HuH-7 (cell line): ENCODE measurements at regions not wholly inside any gene's neighbourhood (a gene's known extent, or its start where the extent isn't known, plus 50 kb on each side); places are given as distances from the start of the nearest gene placed in this dataset.
"Not testable (repeated sequence)": the region's sequence is repeated elsewhere in the genome, so short reads cannot be mapped to it uniquely, and the experiment has no call there.

Experiments
- DNase-seq: peaks from one replicate; pipeline ENCODE4 v3.0.0; 2011; ENCODE audit warnings: low spot score

GRCh38 chr15:53126144-53126543 lies 336.0 kb upstream of the ONECUT1 start:
- DNase-seq: no peak

GRCh38 chr15:53122818-53123217 lies 332.7 kb upstream of the ONECUT1 start:
- no peak for DNase-seq

GRCh38 chr15:53116915-53117314 lies 326.8 kb upstream of the ONECUT1 start:
- DNase-seq: not testable (repeated sequence)

- DNase-seq: no peak
Measured at GRCh38 chr15:53116169-53116568, 326.0 kb upstream of the ONECUT1 start.

- no peak for DNase-seq
Measured at GRCh38 chr15:53115563-53115962, 325.4 kb upstream of the ONECUT1 start.

GRCh38 chr15:53114960-53115359 lies 324.8 kb upstream of the ONECUT1 start:
- peak; percentile 28 for DNase-seq

- no peak for DNase-seq
Measured at GRCh38 chr15:53110999-53111398, 320.9 kb upstream of the ONECUT1 start.

GRCh38 chr15:53108319-53108718 lies 318.2 kb upstream of the ONECUT1 start:
- DNase-seq: no peak

- DNase-seq: no peak
Measured at GRCh38 chr15:53107855-53108254, 317.7 kb upstream of the ONECUT1 start.

GRCh38 chr15:53106505-53107286 lies 316.6 kb upstream of the ONECUT1 start:
- no peak for DNase-seq

- no peak for DNase-seq
Measured at GRCh38 chr15:53102483-53102882, 312.3 kb upstream of the ONECUT1 start.

GRCh38 chr15:53080484-53080883 lies 290.3 kb upstream of the ONECUT1 start:
- DNase-seq: no peak

GRCh38 chr15:53074221-53074620 lies 284.1 kb upstream of the ONECUT1 start:
- DNase-seq: no peak

- peak; percentile 61 for DNase-seq
Measured at GRCh38 chr15:53072077-53072476, 281.9 kb upstream of the ONECUT1 start.

- no peak for DNase-seq
Measured at GRCh38 chr15:53068636-53069035, 278.5 kb upstream of the ONECUT1 start.

- no peak for DNase-seq
Measured at GRCh38 chr15:53059273-53060043, 269.3 kb upstream of the ONECUT1 start.

GRCh38 chr15:53046153-53046790 lies 256.1 kb upstream of the ONECUT1 start:
- no peak for DNase-seq

GRCh38 chr15:53038655-53038941 lies 248.5 kb upstream of the ONECUT1 start:
- no peak for DNase-seq

GRCh38 chr15:53037904-53038654 lies 247.9 kb upstream of the ONECUT1 start:
- no peak for DNase-seq

GRCh38 chr15:53036641-53037040 lies 246.5 kb upstream of the ONECUT1 start:
- no peak for DNase-seq

- peak; percentile 46 for DNase-seq
Measured at GRCh38 chr15:53034767-53035245, 244.7 kb upstream of the ONECUT1 start.

GRCh38 chr15:53033709-53034108 lies 243.6 kb upstream of the ONECUT1 start:
- no peak for DNase-seq
